ENCODE measurements at regions not wholly inside any gene's neighbourhood (a gene's known extent, or its start where the extent isn't known, plus 50 kb on each side); places are given as distances from the start of the nearest gene placed in this dataset.

GRCh38 chr6:23170049-23170448, 600.7 kb downstream of the HDGFL1 start:
- peaks cover 20% of the 10 kb centered on the region for H3K4me1 Mint-ChIP-seq (ENCODE audit: low read depth)
- ATAC-seq (replicated peaks in 1 of 2) (no peak), DNase-seq (no peak)
- peaks cover 4 to 6% of the 10 kb centered on the region in 2 donors for H3K9me3 Mint-ChIP-seq
- no peak overlapping the region for H3K4me3 Mint-ChIP-seq
- H3K36me3 Mint-ChIP-seq (ENCODE audit: insufficient read depth in 2 of 2) = no peaks in the 10 kb centered on the region
- H3K27ac Mint-ChIP-seq = no peak overlapping the region
- H3K27me3 Mint-ChIP-seq (ENCODE audit: low read depth) = no peaks in the 10 kb centered on the region

GRCh38 chr6:23173234-23173633, 603.9 kb downstream of the HDGFL1 start:
- no peak for ATAC-seq (replicated peaks in 1 of 2)

DNA sequence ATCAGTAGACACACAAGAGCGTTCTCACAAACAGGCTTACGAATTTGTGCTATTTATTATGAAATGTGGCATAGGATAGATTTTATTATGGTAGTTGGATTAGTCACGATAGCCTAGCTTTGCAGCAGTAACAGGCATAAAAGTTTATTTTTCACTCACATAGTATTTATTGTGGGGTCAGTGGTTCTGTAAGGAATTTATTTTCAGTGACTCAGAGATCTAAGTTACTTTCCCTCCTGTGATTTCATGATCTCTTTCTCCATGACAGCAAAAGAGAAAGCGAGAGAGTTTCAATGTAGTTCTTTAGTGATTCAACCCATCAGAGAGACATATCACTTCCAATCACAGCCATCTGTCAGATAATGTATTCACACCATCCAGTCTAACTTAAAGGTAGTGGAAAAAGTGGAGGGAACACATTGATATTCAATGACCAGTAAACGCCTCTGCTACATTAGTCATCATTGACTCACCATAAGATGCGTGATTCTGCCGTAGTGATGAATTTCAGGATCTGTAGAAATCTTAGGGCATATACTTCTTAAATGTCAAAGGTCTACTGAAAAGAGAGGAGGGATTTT, 605.5 kb downstream of the HDGFL1 start:
- H3K4me3 Mint-ChIP-seq = peak overlapping the region in 1 of 2 donors; percentile 29
- peak; percentile 80 to 88 for ATAC-seq (replicated peaks in 1 of 2)
- peaks cover 3% of the 10 kb centered on the region in 2 donors for H3K9me3 Mint-ChIP-seq
- peak overlapping the region; percentile 19 for H3K27ac Mint-ChIP-seq
- peaks cover 20% of the 10 kb centered on the region for H3K4me1 Mint-ChIP-seq (ENCODE audit: low read depth)
- no peak for DNase-seq
- no peaks in the 10 kb centered on the region for H3K36me3 Mint-ChIP-seq (ENCODE audit: insufficient read depth in 2 of 2)
- H3K27me3 Mint-ChIP-seq (ENCODE audit: low read depth) = peaks cover 5% of the 10 kb centered on the region

More at GRCh38 chr6:23173234-23173633, 603.9 kb downstream of the HDGFL1 start:
- DNase-seq = no peak
- H3K36me3 Mint-ChIP-seq (ENCODE audit: insufficient read depth in 2 of 2) = no peaks in the 10 kb centered on the region
- peaks cover 20% of the 10 kb centered on the region for H3K4me1 Mint-ChIP-seq (ENCODE audit: low read depth)
- H3K4me3 Mint-ChIP-seq = no peak overlapping the region
- H3K27ac Mint-ChIP-seq = no peak overlapping the region
- H3K27me3 Mint-ChIP-seq (ENCODE audit: low read depth) = peaks cover 5% of the 10 kb centered on the region
- peaks cover 3% of the 10 kb centered on the region in 2 donors for H3K9me3 Mint-ChIP-seq

DNA sequence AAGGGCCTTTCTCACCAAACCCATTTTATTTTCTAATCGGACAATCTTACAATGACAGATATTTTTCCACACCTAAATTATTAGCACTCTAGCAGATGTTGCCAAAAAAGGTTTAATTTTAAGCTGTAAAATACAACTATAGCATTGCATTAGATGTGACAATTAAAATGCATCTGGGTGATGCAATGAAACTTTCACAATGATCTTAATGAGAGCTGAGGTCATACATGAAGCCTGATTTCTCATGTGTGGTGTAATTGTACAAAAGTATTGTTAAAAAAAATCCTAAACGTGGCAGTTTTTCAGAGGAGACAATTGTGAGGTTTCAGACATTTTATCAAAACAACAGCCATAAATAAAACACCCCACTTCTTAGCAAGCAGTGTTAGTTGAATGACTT, 606.0 kb downstream of the HDGFL1 start:
- peaks cover 3% of the 10 kb centered on the region in 2 donors for H3K9me3 Mint-ChIP-seq
- DNase-seq = no peak
- H3K27ac Mint-ChIP-seq = peak overlapping the region; percentile 19
- no peaks in the 10 kb centered on the region for H3K36me3 Mint-ChIP-seq (ENCODE audit: insufficient read depth in 2 of 2)
- H3K4me1 Mint-ChIP-seq (ENCODE audit: low read depth) = peaks cover 20% of the 10 kb centered on the region
- peaks cover 5% of the 10 kb centered on the region for H3K27me3 Mint-ChIP-seq (ENCODE audit: low read depth)
- H3K4me3 Mint-ChIP-seq = no peak overlapping the region
- peak; percentile 19 to 25 for ATAC-seq (replicated peaks in 1 of 2)

- peaks cover 5% of the 10 kb centered on the region for H3K27me3 Mint-ChIP-seq (ENCODE audit: low read depth)
- no peak overlapping the region for H3K4me3 Mint-ChIP-seq
- no peak for DNase-seq
- H3K4me1 Mint-ChIP-seq (ENCODE audit: low read depth) = peaks cover 20% of the 10 kb centered on the region
- H3K27ac Mint-ChIP-seq = no peak overlapping the region
- H3K36me3 Mint-ChIP-seq (ENCODE audit: insufficient read depth in 2 of 2) = no peaks in the 10 kb centered on the region
- ATAC-seq (replicated peaks in 1 of 2) = no peak
- peaks cover 0 to 2% of the 10 kb centered on the region in 2 donors for H3K9me3 Mint-ChIP-seq
These were observed 607.1 kb downstream of the HDGFL1 start for GRCh38 chr6:23176471-23176870.

- no peak for DNase-seq
- no peak for ATAC-seq (replicated peaks in 1 of 2)
- Mint-ChIP-seq H3K36me3 (ENCODE audit: insufficient read depth in 2 of 2) (no peaks in the 10 kb centered on the region), H3K4me1 (ENCODE audit: low read depth) (peaks cover 20% of the 10 kb centered on the region), H3K4me3 (no peak overlapping the region), H3K27me3 (ENCODE audit: low read depth) (peaks cover 5% of the 10 kb centered on the region), H3K27ac (no peak overlapping the region), H3K9me3 (peaks cover 0 to 2% of the 10 kb centered on the region in 2 donors)
These were observed 607.5 kb downstream of the HDGFL1 start for GRCh38 chr6:23176883-23177282.

DNA sequence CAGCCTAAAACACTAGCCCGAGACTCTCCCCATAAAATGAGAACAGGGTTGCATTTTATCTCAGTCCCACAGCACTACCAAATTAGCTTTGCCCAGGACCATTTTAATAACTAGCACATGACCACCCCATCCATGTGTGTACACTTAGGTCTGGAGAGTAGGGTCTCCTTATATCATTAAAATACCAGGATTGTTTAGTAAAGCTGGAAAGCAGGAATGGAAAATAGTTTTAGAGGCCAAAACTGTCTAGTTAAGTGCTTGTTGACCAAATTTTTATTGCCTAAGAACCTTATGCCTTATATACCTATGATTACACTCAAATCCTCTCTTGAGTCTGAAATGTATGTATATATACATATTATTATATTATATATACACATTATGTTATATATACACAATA, 608.4 kb downstream of the HDGFL1 start:
- no peak overlapping the region for H3K27ac Mint-ChIP-seq
- H3K36me3 Mint-ChIP-seq (ENCODE audit: insufficient read depth in 2 of 2) = no peaks in the 10 kb centered on the region
- H3K4me1 Mint-ChIP-seq (ENCODE audit: low read depth) = peaks cover 20% of the 10 kb centered on the region
- peaks cover 0 to 2% of the 10 kb centered on the region in 2 donors for H3K9me3 Mint-ChIP-seq
- H3K4me3 Mint-ChIP-seq = no peak overlapping the region
- no peak for ATAC-seq (replicated peaks in 1 of 2)
- H3K27me3 Mint-ChIP-seq (ENCODE audit: low read depth) = peaks cover 5% of the 10 kb centered on the region
- DNase-seq = no peak

DNA sequence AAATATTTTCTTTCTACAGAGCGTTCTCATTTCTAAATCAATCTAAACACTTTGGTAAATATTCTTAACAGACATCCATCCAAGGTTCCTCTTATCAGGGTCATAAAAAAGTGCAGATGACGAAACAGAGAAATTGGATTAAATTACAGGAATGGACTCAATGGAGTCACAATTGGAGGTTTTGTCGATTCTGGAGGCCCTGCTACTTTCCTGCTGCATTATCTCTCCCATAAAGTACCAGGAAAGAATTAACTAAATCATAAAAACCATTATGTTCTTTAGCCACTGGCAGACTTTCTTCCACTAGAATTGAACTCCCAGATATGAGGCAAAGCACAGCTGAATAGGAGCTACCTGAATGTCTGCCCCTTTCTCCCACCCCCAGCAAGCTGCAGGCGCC, 610.6 kb downstream of the HDGFL1 start:
- H3K4me3 Mint-ChIP-seq = no peak overlapping the region
- no peaks in the 10 kb centered on the region for H3K4me1 Mint-ChIP-seq (ENCODE audit: low read depth)
- peak overlapping the region; percentile 22 for H3K27ac Mint-ChIP-seq
- no peaks in the 10 kb centered on the region for H3K36me3 Mint-ChIP-seq (ENCODE audit: insufficient read depth in 2 of 2)
- ATAC-seq (replicated peaks in 1 of 2) (no peak), DNase-seq (no peak)
- peaks cover 5% of the 10 kb centered on the region for H3K27me3 Mint-ChIP-seq (ENCODE audit: low read depth)
- H3K9me3 Mint-ChIP-seq = no peaks in the 10 kb centered on the region

- no peak for ATAC-seq (replicated peaks in 1 of 2)
- Mint-ChIP-seq H3K4me1 (ENCODE audit: low read depth) (no peaks in the 10 kb centered on the region), H3K27me3 (ENCODE audit: low read depth) (peaks cover 5% of the 10 kb centered on the region), H3K27ac (no peak overlapping the region), H3K4me3 (no peak overlapping the region), H3K36me3 (ENCODE audit: insufficient read depth in 2 of 2) (no peaks in the 10 kb centered on the region), H3K9me3 (no peaks in the 10 kb centered on the region)
- DNase-seq = no peak
These were observed 611.3 kb downstream of the HDGFL1 start for GRCh38 chr6:23180504-23181293.

DNA sequence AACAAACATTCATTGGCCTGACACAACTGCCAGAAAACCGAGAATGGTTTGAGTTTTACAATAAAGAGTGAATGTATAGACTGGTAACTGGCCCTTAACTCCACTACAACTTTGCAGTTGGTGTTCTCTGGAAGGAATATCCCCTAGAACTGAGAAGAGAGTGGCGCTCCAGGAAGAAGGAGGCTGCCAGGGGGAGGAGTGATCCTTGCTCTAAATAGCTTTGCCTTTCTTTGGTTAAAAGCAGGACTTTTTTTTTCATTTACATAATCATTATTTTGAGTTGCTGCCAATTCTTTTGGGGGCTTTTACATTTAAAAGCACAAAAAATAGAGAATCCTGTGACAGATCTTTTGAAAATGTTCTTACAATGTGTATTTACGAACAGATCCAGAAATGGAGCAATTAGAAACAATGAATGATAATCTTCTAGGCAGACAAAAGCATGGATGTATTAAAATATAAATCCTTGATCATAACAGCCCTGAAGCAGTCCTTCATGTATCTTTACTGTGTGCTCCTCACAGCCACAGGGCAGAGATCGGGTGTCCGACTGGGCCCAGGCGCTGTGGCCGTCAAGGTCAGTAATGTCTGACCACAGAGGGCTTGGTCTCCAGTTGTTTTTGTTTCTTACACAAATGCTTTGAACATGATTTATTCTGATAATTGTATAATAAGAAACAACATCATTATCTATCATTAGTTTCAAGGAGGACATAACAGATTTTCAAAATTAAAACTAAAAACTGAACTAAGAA, 612.2 kb downstream of the HDGFL1 start:
- Mint-ChIP-seq H3K4me1 (ENCODE audit: low read depth) (no peaks in the 10 kb centered on the region), H3K27ac (no peak overlapping the region), H3K4me3 (no peak overlapping the region), H3K27me3 (ENCODE audit: low read depth) (peaks cover 5% of the 10 kb centered on the region), H3K36me3 (ENCODE audit: insufficient read depth in 2 of 2) (no peaks in the 10 kb centered on the region), H3K9me3 (no peaks in the 10 kb centered on the region)
- DNase-seq = no peak
- ATAC-seq (replicated peaks in 1 of 2) = no peak

- H3K36me3 Mint-ChIP-seq (ENCODE audit: insufficient read depth in 2 of 2) = no peaks in the 10 kb centered on the region
- no peak for ATAC-seq (replicated peaks in 1 of 2)
- H3K4me1 Mint-ChIP-seq (ENCODE audit: low read depth) = no peaks in the 10 kb centered on the region
- H3K27me3 Mint-ChIP-seq (ENCODE audit: low read depth) = no peaks in the 10 kb centered on the region
- H3K4me3 Mint-ChIP-seq = no peak overlapping the region
- no peak for DNase-seq
- no peak overlapping the region for H3K27ac Mint-ChIP-seq
- H3K9me3 Mint-ChIP-seq = no peaks in the 10 kb centered on the region
These were observed 614.5 kb downstream of the HDGFL1 start for GRCh38 chr6:23183846-23184245.

DNA sequence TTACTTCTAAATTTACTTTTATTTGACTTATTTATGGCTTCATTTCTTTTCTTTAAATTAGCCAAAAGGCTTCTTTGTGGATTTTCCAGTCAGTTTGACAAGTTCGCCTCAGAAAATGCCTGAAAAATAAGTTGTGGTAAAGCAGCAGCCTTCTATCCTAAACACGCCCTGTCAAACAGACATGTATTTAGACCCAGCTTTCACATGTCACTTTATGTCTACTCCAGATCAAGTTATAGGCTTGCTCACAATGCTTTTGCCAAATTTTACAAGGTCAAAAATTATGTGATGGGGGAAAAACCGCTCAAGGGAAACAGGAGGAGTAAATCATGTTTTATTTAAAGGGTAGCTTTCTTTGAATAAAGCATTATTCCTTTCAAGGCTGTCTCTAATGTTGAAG, 615.0 kb downstream of the HDGFL1 start:
- H3K36me3 Mint-ChIP-seq (ENCODE audit: insufficient read depth in 2 of 2) = no peaks in the 10 kb centered on the region
- no peaks in the 10 kb centered on the region for H3K4me1 Mint-ChIP-seq (ENCODE audit: low read depth)
- H3K9me3 Mint-ChIP-seq = no peaks in the 10 kb centered on the region
- no peaks in the 10 kb centered on the region for H3K27me3 Mint-ChIP-seq (ENCODE audit: low read depth)
- no peak overlapping the region for H3K27ac Mint-ChIP-seq
- DNase-seq (no peak), ATAC-seq (replicated peaks in 1 of 2) (no peak)
- no peak overlapping the region for H3K4me3 Mint-ChIP-seq

GRCh38 chr6:23195487-23195886, 626.1 kb downstream of the HDGFL1 start:
- no peak for DNase-seq
- Mint-ChIP-seq H3K36me3 (ENCODE audit: insufficient read depth in 2 of 2) (no peaks in the 10 kb centered on the region), H3K9me3 (peaks cover 4 to 6% of the 10 kb centered on the region in 2 donors), H3K27ac (no peak overlapping the region), H3K4me1 (ENCODE audit: low read depth) (no peaks in the 10 kb centered on the region), H3K27me3 (ENCODE audit: low read depth) (no peaks in the 10 kb centered on the region), H3K4me3 (no peak overlapping the region)
- ATAC-seq (replicated peaks in 1 of 2) = no peak

All from activated T-cell treated with anti-CD3 and anti-CD28 coated beads, Interleukin-2, amount 50 U/mL, for 72 hours (primary cell).